Activated CD4-positive, alpha-beta T cell treated with anti-CD3 and anti-CD28 coated beads for 36 hours (primary cell): ENCODE measurements at regions not wholly inside any gene's neighbourhood (a gene's known extent, or its start where the extent isn't known, plus 50 kb on each side); places are given as distances from the start of the nearest gene placed in this dataset.
"Not testable (repeated sequence)": the region's sequence is repeated elsewhere in the genome, so short reads cannot be mapped to it uniquely, and the experiment has no call there.

Experiments
- ATAC-seq: fragments of 200-7000 bp; cut with Tn5 transposase; one replicate; pipeline ENCODE4 v1.10.0; 2021; ENCODE audit warnings: mild to moderate bottlenecking, moderate library complexity
- CTCF ChIA-PET: fragments of 350-600 bp; sonication (Branson Sonifier 250); formaldehyde crosslinking; loops from one replicate; lab custom pipeline; 2021; ENCODE audit warnings: antibody characterized with exemption; lab: Charles Lee
- POLR2A ChIA-PET: fragments of 350-600 bp; sonication (Branson Sonifier 250); formaldehyde crosslinking; loops from one replicate; lab custom pipeline; 2021; ENCODE audit warnings: antibody characterized with exemption, inconsistent platforms; lab: Charles Lee
- DNase-seq: peaks from one replicate; pipeline ENCODE4 v3.0.0-alpha.2; 2020
- H3K27ac Mint-ChIP-seq: one replicate; pipeline ENCODE4 v1.8.0; 2021; ENCODE audit warnings: mixed read lengths
- H3K27me3 Mint-ChIP-seq: one replicate; pipeline ENCODE4 v1.8.0; 2021; ENCODE audit warnings: mixed read lengths
- H3K36me3 Mint-ChIP-seq: one replicate; pipeline ENCODE4 v1.8.0; 2021; ENCODE audit warnings: low read depth, mixed read lengths
- H3K4me1 Mint-ChIP-seq: one replicate; pipeline ENCODE4 v1.8.0; 2021; ENCODE audit warnings: mixed read lengths
- H3K4me3 Mint-ChIP-seq: one replicate; pipeline ENCODE4 v1.8.0; 2021; ENCODE audit warnings: mild to moderate bottlenecking, moderate library complexity, mixed read lengths
- H3K9me3 Mint-ChIP-seq: one replicate; pipeline ENCODE4 v1.8.0; 2021; ENCODE audit warnings: low read depth, mixed read lengths
- intact Hi-C, 2 experiments: fragments of 100-400 bp; cut with DNase I in 1 of 2; cut with micrococcal nuclease in 1 of 2; formaldehyde crosslinking; loops; one replicate each; pipeline versions ENCODE4 v1.14.2 to v1.15.1; 2022 to 2024; cut with DNase I, micrococcal nuclease

- H3K36me3 Mint-ChIP-seq, H3K4me3 Mint-ChIP-seq, H3K27ac Mint-ChIP-seq, H3K4me1 Mint-ChIP-seq, POLR2A ChIA-PET, intact Hi-C loops, DNase-seq, ATAC-seq, H3K9me3 Mint-ChIP-seq, CTCF ChIA-PET, H3K27me3 Mint-ChIP-seq: not testable (repeated sequence)
These were observed 178.5 kb downstream of the SPATA31A1 start for GRCh38 chr9:39533763-39534548.

GRCh38 chr9:39534897-39535296 lies 179.4 kb downstream of the SPATA31A1 start:
- H3K27ac Mint-ChIP-seq, ATAC-seq, H3K9me3 Mint-ChIP-seq, H3K4me1 Mint-ChIP-seq, intact Hi-C loops, CTCF ChIA-PET, DNase-seq, H3K27me3 Mint-ChIP-seq, H3K36me3 Mint-ChIP-seq, POLR2A ChIA-PET, H3K4me3 Mint-ChIP-seq: not testable (repeated sequence)

- H3K36me3 Mint-ChIP-seq, ATAC-seq, H3K4me3 Mint-ChIP-seq, H3K27me3 Mint-ChIP-seq, DNase-seq, H3K4me1 Mint-ChIP-seq, H3K27ac Mint-ChIP-seq, H3K9me3 Mint-ChIP-seq, CTCF ChIA-PET, POLR2A ChIA-PET, intact Hi-C loops: not testable (repeated sequence)
These were observed 186.7 kb downstream of the SPATA31A1 start for GRCh38 chr9:39542157-39542556.

DNA sequence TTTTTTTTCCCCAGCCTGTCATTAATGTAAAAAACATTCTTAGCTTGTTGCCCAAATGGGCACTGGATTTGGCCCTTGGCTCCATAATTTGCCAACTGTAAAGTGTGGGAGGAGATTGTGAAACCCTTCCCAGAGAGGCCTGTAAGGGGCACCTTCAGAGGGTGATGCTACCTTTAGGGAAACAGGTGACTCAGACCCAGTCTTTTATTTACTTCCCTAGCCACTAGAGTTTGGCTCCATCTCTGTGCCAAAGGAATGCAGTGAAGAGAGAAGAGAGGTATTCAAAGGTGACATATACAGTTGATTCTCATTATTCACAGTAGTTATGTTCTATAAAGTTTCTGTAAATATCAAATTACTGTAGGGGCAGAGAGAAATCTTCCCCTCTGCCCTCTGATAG lies 189.6 kb downstream of the SPATA31A1 start:
- H3K9me3 Mint-ChIP-seq, H3K27ac Mint-ChIP-seq, H3K36me3 Mint-ChIP-seq, H3K4me1 Mint-ChIP-seq, CTCF ChIA-PET, POLR2A ChIA-PET, intact Hi-C loops, H3K4me3 Mint-ChIP-seq, H3K27me3 Mint-ChIP-seq, ATAC-seq, DNase-seq: not testable (repeated sequence)

DNA sequence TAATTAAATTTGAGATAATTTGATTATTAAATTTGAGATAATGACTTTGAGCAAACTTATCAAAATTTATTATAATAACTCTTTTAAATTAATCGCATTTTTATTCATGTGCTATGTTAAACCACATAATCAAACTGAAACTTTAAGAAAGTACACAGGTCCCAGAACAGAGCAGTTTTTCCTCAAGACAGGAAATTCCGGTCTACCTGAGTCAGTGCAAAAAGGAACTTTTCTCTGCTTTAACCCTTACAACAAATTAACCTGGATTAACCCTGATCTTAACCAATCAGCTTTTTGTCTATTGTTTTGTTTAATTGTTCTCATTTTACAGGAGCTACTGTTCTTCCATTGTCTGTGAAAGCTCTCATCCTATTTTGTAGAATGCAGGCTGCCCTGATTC lies 195.1 kb downstream of the SPATA31A1 start:
- intact Hi-C loops, CTCF ChIA-PET, H3K27me3 Mint-ChIP-seq, H3K27ac Mint-ChIP-seq, H3K4me3 Mint-ChIP-seq, DNase-seq, ATAC-seq, H3K36me3 Mint-ChIP-seq, H3K4me1 Mint-ChIP-seq, POLR2A ChIA-PET, H3K9me3 Mint-ChIP-seq: not testable (repeated sequence)

GRCh38 chr9:39551544-39551943 lies 196.1 kb downstream of the SPATA31A1 start:
- intact Hi-C loops, H3K4me3 Mint-ChIP-seq, POLR2A ChIA-PET, H3K27me3 Mint-ChIP-seq, DNase-seq, H3K27ac Mint-ChIP-seq, ATAC-seq, H3K9me3 Mint-ChIP-seq, H3K4me1 Mint-ChIP-seq, CTCF ChIA-PET, H3K36me3 Mint-ChIP-seq: not testable (repeated sequence)

GRCh38 chr9:39552242-39552881 lies 196.9 kb downstream of the SPATA31A1 start:
- H3K27me3 Mint-ChIP-seq, H3K4me1 Mint-ChIP-seq, POLR2A ChIA-PET, CTCF ChIA-PET, DNase-seq, H3K4me3 Mint-ChIP-seq, H3K36me3 Mint-ChIP-seq, H3K9me3 Mint-ChIP-seq, ATAC-seq, intact Hi-C loops, H3K27ac Mint-ChIP-seq: not testable (repeated sequence)

- ATAC-seq, DNase-seq, H3K4me3 Mint-ChIP-seq, POLR2A ChIA-PET, H3K36me3 Mint-ChIP-seq, H3K9me3 Mint-ChIP-seq, H3K4me1 Mint-ChIP-seq, CTCF ChIA-PET, H3K27me3 Mint-ChIP-seq, intact Hi-C loops, H3K27ac Mint-ChIP-seq: not testable (repeated sequence)
These were observed 198.9 kb downstream of the SPATA31A1 start for GRCh38 chr9:39554352-39554751.

- H3K27me3 Mint-ChIP-seq, H3K36me3 Mint-ChIP-seq, CTCF ChIA-PET, H3K27ac Mint-ChIP-seq, H3K4me3 Mint-ChIP-seq, H3K4me1 Mint-ChIP-seq, POLR2A ChIA-PET, ATAC-seq, H3K9me3 Mint-ChIP-seq, intact Hi-C loops: not testable (repeated sequence)
- peak; percentile 35 for DNase-seq
These were observed 203.9 kb downstream of the SPATA31A1 start for GRCh38 chr9:39559384-39559783.

DNA sequence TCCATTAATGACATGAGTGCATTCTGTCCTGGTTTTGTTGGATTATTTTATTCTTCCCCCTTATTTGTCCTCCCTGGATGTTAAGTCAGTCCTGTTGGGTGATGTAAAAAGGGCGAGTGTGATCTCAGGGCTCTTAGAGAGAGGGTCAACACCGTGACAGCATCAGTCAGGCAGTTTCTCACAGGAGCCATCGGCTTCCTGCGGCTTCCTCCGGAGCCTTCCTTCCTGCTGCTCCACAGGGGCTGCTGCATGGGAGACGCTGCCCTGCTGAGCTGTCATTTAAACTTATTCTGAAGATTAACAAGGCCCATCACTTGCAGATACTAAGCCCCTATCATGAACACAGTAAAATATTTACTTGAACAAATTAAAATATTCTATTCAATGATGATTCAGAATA lies 211.3 kb downstream of the SPATA31A1 start:
- H3K9me3 Mint-ChIP-seq, H3K27ac Mint-ChIP-seq, H3K4me3 Mint-ChIP-seq, DNase-seq, H3K27me3 Mint-ChIP-seq, CTCF ChIA-PET, ATAC-seq, H3K36me3 Mint-ChIP-seq, H3K4me1 Mint-ChIP-seq, POLR2A ChIA-PET, intact Hi-C loops: not testable (repeated sequence)

DNA sequence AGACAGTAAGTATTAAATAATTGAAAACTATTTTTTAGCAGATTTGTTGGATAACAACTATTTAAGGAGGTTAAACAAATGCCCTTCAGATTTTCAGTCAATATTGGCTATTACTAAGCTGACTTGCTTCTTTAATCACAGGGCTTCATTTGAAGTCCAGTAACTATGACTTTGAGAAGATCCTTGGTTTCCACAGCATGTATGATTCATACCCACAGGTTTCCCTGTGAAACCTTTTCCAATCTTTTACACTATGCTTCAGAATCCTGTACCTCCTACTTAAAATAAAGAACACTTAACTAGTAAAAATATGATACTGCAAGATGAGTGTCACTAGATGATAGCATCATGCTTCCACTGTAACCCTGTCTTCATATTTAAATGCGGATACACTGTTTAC lies 211.9 kb downstream of the SPATA31A1 start:
- H3K27me3 Mint-ChIP-seq, CTCF ChIA-PET, H3K9me3 Mint-ChIP-seq, H3K4me1 Mint-ChIP-seq, H3K27ac Mint-ChIP-seq, H3K4me3 Mint-ChIP-seq, POLR2A ChIA-PET, DNase-seq, H3K36me3 Mint-ChIP-seq, ATAC-seq, intact Hi-C loops: not testable (repeated sequence)

- intact Hi-C loops, H3K4me3 Mint-ChIP-seq, ATAC-seq, POLR2A ChIA-PET, H3K9me3 Mint-ChIP-seq, DNase-seq, H3K27ac Mint-ChIP-seq, H3K27me3 Mint-ChIP-seq, H3K36me3 Mint-ChIP-seq, H3K4me1 Mint-ChIP-seq, CTCF ChIA-PET: not testable (repeated sequence)
These were observed 213.4 kb downstream of the SPATA31A1 start for GRCh38 chr9:39568900-39569299.
